Ramos (cell line): ENCODE measurements at regions not wholly inside any gene's neighbourhood (a gene's known extent, or its start where the extent isn't known, plus 50 kb on each side); places are given as distances from the start of the nearest gene placed in this dataset.
"Not testable (repeated sequence)": the region's sequence is repeated elsewhere in the genome, so short reads cannot be mapped to it uniquely, and the experiment has no call there.

Experiments used
- in situ Hi-C: fragments of 300-500 bp; cut with MboI; formaldehyde crosslinking; loops from one replicate; pipeline ENCODE4 v1.14.3; 2022; ENCODE audit warnings: low sequenced_read_pairs; ENCODE audit not compliant: unreplicated experiment

DNA sequence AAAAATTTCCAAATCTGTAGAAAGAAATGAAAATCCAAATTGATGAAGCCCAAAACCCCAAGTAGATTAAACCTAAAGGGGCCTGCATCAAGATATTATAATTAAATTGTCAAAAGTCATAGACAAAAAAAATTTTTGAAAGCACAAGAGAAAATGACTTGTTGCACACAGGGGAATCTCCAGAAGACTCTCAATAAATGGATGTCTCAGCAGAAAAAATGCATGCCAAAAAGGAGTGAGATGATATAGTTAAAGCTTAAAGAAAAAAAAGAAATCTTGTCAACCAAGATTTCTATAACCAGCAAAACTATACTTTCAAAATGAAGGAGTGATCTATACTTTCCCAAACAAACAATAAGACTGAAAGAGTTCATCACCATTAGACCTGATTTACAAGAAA, 393.2 kb upstream of the SPAG17 start:
- in situ Hi-C loops = no loop called here

DNA sequence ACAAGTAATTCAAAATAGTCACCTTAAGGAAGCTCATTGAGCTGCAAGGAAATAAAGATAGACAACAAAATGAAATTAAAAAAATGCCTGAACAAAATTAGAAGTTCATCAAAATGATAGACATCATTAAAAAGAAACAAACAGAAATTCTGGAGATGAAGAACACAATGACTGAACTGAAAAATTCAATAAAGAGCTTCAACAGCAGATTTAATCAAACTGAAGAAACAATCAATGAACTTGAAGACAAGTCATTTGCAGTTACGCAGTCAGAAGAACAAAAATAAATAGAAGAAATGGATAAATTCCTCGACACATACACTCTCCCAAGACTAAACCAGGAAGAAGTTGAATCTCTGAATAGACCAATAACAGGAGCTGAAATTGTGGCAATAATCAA, 390.0 kb upstream of the SPAG17 start:
- in situ Hi-C loops = no loop called here

DNA sequence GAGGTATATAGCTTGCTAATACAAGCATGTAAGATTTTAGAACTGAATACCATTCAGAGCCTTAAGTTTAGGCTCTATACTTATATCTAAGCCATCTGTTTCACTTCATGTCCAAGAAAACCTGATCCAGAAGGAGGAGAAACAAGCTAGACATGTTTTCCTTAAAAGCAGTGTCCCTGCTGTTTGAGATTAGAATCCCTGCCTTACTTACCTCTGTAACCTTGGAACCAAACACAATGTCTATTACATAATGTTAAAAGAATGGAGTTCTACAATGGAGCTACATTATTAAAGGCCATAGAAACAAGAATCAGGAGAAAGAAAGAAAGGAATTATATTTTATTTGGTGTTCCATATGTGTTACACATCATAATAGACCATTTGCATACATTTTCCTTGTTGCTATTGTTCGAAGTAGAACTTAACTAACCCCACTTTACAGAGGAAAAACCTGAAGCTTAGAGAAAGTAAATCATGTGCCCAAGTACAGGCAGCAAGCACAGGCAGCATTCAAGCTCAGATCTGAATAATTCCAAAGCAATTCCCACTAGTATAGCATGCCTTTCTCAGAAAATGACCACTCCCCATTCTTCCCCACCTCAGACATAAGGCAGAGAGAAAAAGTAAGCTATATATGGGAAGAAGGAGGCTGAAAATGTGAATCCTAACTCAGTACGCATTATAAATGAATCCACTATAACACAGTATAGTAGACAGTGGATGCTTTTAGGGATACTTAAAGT, 380.1 kb upstream of the SPAG17 start:
- in situ Hi-C loops = no loop called here

DNA sequence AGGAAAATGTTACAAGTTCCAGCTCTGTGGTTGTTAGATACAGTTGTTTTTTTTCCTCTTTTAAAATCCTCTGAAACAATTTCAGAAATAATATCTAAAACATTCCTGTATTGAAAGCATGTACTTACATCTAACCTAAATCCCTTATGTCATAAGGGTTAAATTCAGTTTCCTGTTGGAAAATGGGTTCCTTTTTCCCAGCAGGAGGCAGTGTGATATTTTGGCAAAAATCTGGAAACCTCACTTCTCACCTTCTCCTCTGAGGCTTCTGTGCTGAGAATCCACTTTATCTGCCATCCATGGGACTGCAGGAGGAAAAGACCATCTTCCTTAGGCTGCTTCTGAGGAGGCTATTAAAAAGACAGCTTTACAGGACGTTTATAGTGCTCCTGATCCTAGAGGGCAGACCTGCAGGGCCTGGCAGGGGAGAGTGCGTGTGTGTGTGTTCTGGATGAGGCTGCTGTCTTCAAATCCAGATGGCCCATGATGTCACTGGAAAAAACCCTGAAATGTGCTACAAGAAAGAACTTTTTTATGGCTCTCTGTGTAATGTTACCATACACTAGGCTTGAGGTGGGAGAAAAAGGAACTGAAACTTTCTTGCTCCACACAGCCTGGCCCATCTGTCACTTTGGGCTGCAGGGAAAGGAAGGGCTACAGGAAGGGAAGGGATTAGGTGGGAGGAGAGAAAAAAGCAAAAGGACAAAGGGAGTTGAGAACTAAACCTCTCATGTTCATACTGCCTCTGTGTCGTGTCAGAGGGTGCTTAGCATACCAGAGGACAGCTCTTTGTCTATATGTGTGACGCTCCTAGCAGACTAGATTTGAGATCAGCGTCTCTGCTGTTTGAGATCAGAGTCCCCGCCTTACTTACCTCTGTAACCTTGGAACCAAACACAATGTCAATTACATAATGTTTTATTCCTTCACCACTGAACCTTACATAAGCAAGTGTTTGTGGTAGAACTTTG, 379.2 kb upstream of the SPAG17 start:
- in situ Hi-C loops = no loop called here

DNA sequence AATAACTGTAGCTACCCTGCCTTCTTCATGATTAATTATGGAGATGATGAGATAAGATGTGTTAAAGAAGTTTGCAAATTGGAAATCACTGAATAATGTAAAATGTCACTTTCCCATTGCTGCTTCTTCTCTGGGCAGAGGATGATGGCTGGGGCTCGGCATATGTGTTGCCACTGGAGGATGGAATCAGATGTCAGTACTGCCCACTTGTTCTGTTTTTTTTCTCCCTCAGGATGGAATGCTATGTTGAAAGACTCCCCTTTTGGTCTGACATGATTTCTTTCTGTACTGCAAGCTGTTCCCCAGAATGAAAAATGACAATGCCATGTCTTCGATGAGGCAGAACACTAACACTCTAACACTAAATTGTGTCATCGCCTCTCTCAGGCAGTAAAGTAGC, 373.9 kb upstream of the SPAG17 start:
- in situ Hi-C loops = no loop called here

DNA sequence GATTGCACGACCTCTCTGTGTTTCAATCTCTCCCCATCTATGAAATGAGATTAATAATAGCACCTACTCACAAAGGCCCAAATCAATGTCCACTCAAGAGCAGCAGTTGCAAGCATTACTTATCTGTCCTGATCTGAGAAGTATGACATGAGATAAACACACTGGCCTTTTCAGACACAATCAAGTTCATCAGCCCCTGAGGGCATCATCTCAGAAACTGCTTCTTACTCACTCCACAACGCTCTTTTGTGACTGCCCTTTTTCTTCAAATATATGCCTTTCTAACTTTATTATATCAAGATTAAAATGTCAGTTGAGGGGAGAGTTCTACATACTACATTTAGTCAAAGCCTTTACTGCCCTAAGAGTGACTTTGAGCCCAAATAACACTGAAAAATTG, 371.9 kb upstream of the SPAG17 start:
- in situ Hi-C loops = no loop called here

DNA sequence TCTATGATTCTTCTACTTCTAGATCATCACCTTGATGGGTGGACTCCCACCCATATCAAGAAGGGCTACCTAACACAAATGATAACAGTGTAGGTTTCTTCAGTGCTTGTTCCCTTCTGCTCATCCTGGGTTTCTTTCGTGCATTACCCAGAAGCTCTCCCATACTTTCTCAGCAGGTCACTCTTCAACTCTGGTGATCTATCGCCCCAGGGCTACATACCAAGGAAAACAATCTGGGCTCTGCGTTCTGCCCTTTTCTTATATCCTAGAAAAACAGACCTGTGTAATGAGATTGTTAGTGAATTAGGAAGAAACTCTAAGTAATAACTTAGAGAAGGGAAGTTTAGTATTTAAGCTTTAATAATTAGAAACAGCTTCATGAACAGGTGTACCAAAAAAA, 370.6 kb upstream of the SPAG17 start:
- in situ Hi-C loops = no loop called here

DNA sequence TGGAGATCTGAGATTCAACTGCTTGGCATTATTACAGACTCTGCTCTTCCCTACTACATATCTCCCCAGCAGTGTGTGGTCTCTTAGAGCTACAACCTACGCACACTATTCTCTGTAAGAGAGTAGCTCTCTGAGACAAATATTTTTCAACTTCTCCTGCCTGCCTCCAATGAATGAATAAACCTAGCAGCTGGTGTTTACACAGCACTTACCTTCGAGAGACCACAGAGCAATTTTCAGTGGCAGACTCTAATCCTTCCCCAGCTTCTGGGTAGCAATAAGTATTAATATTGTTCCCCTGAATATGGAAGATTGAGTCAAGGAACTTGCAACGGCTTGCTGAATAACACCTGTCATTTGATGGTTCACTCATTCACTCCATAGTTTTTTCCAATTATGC, 350.9 kb upstream of the SPAG17 start:
- in situ Hi-C loops = no loop called here

DNA sequence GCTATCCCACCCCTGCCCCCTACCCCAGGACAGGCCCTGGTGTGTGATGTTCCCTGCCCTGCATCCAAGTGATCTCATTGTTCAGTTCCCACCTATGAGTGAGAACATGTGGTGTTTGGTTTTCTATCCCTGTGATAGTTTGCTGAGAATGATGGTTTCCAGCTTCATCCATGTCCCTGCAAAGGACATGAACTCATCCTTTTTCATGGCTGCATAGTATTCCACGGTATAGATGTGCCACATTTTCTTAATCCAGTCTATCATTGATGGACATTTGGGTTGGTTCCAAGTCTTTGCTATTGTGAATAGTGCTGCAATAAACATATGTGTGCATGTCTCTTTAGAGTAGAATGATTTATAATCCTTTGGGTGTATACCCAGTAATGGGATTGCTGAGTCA, 326.9 kb upstream of the SPAG17 start:
- in situ Hi-C loops = not testable (repeated sequence)

DNA sequence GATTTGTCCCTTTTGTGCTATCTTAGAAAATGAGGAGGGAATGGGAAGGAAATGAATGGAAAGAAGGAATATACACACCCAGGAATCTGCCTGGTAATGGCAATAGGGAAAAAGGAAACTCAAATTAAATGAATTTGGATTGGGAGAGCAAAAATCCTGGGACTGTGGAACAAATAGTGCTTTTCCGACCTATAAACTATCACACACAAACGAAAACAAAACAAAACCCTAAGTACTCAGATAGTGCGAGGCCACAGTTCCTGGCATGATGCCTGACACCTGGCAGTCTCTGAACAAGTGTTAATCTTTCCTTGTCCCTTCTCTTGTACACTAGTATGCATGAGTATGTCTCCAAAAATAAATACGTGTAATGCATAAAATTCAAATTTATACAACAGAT, 319.8 kb upstream of the SPAG17 start:
- in situ Hi-C loops = no loop called here

DNA sequence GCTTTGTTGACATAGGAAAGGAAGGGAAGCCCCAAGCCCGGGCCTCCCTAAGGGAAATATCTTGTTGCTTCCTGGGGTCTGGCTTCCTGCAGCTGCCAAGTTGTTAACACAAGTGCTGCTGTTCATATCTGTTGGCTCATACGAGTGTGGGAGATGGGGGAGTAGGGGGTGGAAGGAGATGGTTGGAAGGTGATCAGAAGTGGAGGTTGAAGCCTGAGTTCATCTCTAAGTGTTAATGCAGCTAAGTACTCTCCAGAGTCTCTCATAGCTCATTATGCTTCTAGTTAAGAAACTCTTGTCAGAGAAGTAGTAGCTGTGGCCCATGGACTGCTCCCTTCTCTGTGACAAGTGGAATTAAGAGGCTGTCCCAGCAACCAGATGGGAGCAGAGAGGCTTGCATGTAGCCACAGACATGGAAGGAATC, 319.2 kb upstream of the SPAG17 start:
- in situ Hi-C loops = no loop called here

DNA sequence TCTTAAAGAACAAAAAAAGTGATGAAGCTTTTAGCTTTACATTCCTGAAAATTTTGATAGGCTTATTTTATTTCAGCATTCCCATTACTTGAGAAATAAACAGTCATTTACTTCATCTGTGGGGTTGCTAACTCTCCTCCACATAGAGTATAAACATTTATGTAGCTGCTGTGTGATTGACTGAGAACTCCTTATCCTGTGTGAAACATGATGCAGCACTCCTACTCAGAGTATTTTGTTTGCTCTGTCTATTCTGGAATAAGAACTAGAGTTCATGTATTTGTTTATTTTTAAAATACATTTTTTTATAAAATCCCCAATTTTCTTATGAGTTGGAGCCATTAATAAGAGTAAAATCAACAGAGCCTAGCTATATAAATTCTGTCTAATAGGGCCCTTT, 318.7 kb upstream of the SPAG17 start:
- in situ Hi-C loops = no loop called here

DNA sequence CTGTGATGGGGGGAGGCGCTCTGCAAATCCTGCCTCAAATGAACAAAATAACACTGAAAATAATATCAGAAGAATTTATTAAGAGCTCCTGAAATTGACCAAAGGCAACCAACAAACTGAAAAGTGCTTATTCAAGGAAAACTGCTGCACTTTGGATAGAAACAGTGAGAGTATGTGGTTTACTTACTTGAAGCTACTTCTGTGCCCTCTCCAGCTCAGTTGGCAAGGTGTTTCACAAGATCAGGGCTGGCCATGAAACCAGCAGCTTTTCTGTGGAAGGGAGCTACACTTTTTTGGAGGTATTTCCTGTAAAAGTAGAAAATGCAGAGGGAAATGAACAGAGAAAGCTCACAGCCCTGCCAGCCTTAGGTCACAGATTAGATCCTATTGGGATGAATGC, 310.0 kb upstream of the SPAG17 start:
- in situ Hi-C loops = no loop called here

DNA sequence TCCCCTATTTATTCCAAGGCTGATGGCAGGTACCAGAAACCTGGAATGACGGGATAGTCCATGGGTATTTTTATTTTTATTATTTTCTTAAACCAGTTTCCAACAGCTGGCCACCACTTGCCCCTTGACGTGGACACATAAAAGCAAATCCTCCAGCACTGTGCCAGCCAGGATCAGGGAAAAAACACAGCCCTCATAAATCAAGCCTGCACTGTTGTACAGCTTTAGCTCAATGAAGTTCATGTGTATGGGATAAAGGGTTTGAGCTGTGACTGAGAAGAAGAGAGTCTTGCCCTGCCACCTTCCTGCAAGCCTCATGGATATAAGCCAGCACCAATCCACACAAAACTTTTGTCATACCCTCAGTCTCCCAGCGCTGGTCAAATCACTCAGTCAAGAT, 303.8 kb upstream of the SPAG17 start:
- in situ Hi-C loops = no loop called here

DNA sequence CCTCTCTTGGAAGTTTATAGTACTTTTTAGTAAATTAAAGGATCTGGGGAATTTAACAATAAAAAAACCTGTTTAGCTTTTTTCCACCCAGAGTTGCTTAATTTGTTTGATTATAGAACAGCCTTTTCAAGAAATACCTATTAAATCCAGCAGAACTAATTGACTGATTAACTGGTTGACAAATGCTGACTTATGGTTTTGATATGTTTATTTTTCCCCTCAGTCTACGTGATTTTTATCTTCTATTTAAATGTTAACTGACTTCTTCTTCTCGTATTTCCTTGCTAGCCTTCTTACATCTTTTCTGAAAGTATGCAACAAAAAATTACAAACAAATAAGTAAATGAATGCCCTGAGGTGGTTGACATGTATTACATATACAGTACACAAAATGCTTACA, 302.9 kb upstream of the SPAG17 start:
- in situ Hi-C loops = no loop called here

DNA sequence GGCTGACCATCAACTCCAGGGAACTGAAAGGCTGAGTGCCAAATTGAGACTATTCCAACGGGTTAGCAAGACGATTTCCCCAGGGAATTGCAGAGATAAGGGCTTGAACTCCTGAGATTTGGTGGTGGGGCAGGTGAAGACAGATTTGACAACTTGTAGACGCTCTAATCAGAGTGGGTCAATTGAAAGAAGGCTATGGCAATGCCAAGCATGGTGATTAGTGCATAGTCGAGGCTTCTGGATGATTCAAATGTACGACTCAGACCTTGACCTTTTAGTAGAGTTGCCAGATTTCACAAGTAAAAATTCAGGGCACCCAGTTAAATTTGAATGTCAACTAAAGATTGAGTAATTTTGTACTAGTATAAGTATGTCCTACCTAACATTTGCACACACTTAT, 302.1 kb upstream of the SPAG17 start:
- in situ Hi-C loops = no loop called here

DNA sequence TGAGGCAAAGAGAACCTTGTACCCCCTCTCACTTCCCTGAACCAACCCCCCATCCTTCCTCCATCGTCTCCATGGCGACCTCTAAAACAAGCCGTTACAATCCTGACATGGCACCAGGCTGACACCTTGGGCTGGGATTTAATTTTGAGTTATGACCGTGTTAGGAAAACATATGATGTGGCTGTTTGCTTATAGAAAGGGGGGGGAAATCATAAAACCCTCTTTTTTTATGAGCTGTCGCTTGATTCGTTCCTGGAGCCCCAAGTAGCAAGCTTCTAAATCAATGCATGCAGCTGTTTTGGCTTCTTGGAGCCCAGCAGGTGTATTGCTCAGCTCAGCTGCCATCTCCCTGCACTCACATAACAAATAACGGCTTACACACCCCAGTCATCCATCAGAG, 301.2 kb upstream of the SPAG17 start:
- in situ Hi-C loops = no loop called here

DNA sequence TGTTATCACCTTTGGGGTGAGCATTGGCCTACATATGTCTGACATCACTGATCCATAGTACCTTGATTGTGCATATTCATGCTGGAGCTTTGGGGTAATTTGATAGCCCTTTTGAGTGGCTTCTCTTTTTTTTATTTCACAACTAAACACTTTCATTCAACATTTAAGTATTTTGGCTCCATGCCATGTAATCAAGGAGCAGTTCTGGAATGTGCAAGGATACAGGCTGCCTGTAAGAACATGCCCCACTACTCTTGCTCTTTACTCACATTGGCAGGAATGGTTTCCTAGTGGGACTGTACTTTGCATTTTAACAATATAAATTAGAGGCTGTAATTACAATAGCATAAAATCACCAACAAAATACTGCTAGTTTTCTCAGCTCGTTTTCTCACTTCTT, 300.7 kb upstream of the SPAG17 start:
- in situ Hi-C loops = no loop called here

DNA sequence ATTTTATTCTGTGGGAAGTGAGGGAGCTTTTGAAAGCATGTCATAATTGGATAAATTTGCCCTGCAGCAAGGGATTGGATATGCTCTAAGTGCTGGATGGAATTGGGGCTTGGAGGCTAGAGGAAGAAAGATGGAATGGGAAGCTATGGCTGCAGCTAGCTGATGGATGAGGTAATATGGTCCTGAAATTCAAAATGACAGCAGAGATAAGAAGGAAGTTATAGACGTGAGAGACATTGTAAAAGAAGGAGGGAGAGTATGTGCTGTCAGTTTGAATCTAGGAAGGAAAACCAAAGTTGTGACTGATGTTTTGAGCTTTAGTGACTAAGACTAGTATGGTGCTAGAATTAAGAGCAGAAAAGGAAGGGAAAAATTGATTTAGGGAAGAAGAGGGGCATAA, 299.9 kb upstream of the SPAG17 start:
- in situ Hi-C loops = no loop called here

DNA sequence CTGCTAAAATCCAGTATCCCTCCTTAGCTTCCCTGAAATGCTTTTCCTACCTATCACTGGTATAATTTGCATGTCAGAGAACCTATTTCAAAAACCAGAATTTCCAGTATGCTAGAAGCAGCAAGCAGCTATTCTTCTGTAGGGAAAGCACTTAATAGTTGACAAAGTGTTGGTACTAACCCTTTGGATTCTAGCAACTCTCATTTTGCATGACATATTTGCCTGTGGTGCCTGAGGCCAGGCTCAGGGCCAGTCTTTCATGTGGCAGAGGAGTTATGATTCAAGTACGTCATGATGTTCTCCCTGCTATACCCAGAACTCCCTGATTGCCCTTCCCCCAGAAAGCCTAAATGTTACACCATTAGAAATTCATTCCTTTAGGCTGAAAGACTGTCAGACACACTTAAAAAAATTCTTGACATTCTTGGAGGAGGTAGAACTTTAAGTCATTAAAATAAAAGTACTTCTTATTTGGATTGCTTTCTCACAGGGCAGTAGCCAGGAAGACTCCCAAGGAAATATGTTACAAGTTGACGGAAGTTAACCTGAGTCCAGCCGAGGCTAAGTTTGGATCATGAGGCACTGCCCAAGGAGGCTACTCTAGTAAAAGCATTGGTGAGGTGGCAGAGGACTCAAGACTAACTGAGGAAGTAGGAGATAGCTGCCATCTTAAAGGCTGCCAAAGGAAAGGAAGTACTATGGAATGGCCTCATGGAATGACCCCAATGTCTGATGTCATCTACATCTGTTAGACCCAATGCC, 298.4 kb upstream of the SPAG17 start:
- in situ Hi-C loops = no loop called here

DNA sequence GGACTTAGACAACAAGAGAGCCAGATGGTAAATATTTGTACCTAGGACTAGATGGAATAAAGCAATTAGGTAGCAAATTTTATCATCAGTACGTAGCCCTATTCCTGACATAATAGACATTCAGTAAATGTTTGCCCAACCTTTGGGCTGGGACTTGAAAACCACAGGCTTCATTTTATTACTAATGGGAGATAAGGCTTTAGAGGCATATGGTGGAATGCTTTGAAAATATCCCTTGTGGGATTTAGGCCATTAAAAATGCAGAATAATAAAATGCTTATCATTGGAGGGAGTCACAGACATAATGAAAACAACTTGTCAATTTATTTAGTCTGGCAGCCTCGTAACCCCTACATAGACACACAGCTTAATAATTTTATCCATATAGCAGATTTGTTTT, 296.1 kb upstream of the SPAG17 start:
- in situ Hi-C loops = no loop called here
